ENCODE measurements at regions not wholly inside any gene's neighbourhood (a gene's known extent, or its start where the extent isn't known, plus 50 kb on each side); places are given as distances from the start of the nearest gene placed in this dataset.

- no peak for TF ChIP-seq REST (IDR thresholded peaks at IDR 0.05; ENCODE audit: insufficient replicate concordance, low read depth)
- no peak for TF ChIP-seq CTCF (IDR thresholded peaks at IDR 0.05; ENCODE audit: insufficient read depth, low read length)
- TF ChIP-seq SPI1 (IDR thresholded peaks at IDR 0.05; ENCODE audit: borderline replicate concordance, low read depth) = no peak
- no peak for TF ChIP-seq POLR2AphosphoS5 (IDR thresholded peaks at IDR 0.05; ENCODE audit: low read depth)
- TF ChIP-seq GABPA (IDR thresholded peaks at IDR 0.05; ENCODE audit: low read depth) = no peak
- H3K4me3 ChIP-seq (replicated peaks; ENCODE audit: insufficient read depth, low read length) = no peak overlapping the region
- no peaks in the 10 kb centered on the region for H3K27me3 ChIP-seq (ENCODE audit: insufficient read depth, poor library complexity, severe bottlenecking)
- H3K27ac ChIP-seq (replicated peaks) = no peak overlapping the region
- no peak for DNase-seq (ENCODE audit: low read depth in 1 of 2, low spot score in 1 of 2)
Measured at GRCh38 chr1:87539147-87539546, 210.5 kb downstream of the LMO4 start.

GRCh38 chr1:87542697-87543096 is 214.0 kb downstream of the LMO4 start:
- H3K27ac ChIP-seq (replicated peaks) = no peak overlapping the region
- no peaks in the 10 kb centered on the region for H3K27me3 ChIP-seq (ENCODE audit: insufficient read depth, poor library complexity, severe bottlenecking)
- DNase-seq (ENCODE audit: low read depth in 1 of 2, low spot score in 1 of 2) = no peak
- no peak for TF ChIP-seq CTCF (IDR thresholded peaks at IDR 0.05; ENCODE audit: insufficient read depth, low read length)
- TF ChIP-seq REST (IDR thresholded peaks at IDR 0.05; ENCODE audit: insufficient replicate concordance, low read depth) = no peak
- TF ChIP-seq GABPA (IDR thresholded peaks at IDR 0.05; ENCODE audit: low read depth) = no peak
- TF ChIP-seq SPI1 (IDR thresholded peaks at IDR 0.05; ENCODE audit: borderline replicate concordance, low read depth) = no peak
- TF ChIP-seq POLR2AphosphoS5 (IDR thresholded peaks at IDR 0.05; ENCODE audit: low read depth) = no peak
- H3K4me3 ChIP-seq (replicated peaks; ENCODE audit: insufficient read depth, low read length) = no peak overlapping the region

GRCh38 chr1:87549738-87550137 is 221.1 kb downstream of the LMO4 start:
- no peak overlapping the region for H3K4me3 ChIP-seq (replicated peaks; ENCODE audit: insufficient read depth, low read length)
- TF ChIP-seq POLR2AphosphoS5 (IDR thresholded peaks at IDR 0.05; ENCODE audit: low read depth) (no peak), CTCF (IDR thresholded peaks at IDR 0.05; ENCODE audit: insufficient read depth, low read length) (no peak), REST (IDR thresholded peaks at IDR 0.05; ENCODE audit: insufficient replicate concordance, low read depth) (no peak), SPI1 (IDR thresholded peaks at IDR 0.05; ENCODE audit: borderline replicate concordance, low read depth) (no peak), GABPA (IDR thresholded peaks at IDR 0.05; ENCODE audit: low read depth) (no peak)
- no peak for DNase-seq (ENCODE audit: low read depth in 1 of 2, low spot score in 1 of 2)

More at GRCh38 chr1:87549738-87550137, 221.1 kb downstream of the LMO4 start:
- no peak overlapping the region for H3K27ac ChIP-seq (replicated peaks)
- no peaks in the 10 kb centered on the region for H3K27me3 ChIP-seq (ENCODE audit: insufficient read depth, poor library complexity, severe bottlenecking)

Data from HL-60 (cell line).